ENCODE measurements at regions not wholly inside any gene's neighbourhood (a gene's known extent, or its start where the extent isn't known, plus 50 kb on each side); places are given as distances from the start of the nearest gene placed in this dataset.

DNA sequence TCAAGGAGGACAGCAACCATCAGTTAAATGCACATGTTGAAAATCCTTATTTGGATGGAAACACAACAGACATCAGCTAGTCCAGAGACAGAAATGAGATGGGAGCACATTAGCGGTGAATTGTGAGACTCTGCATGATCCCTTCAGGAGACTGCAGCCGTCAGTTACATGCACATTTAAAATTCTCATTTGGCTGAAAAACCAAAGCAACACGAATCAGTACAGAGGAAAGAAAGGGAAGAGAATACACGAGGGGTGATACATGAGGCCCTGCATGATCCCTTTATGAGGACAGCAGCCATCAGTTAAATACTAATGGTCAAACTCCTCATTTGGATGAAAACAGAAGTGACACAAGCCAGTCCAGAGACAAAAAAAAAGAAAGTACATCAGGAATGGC, 123.4 kb downstream of the PTPRS start:
- H3K4me1 ChIP-seq (ENCODE audit: control insufficient read depth in 2 of 2, insufficient read depth in 2 of 2, low read length in 2 of 2) = no peaks in the 10 kb centered on the region
- H3K9me3 ChIP-seq (ENCODE audit: control insufficient read depth in 2 of 3, low read length in 3 of 3) = no peaks in the 10 kb centered on the region
- H3K27ac ChIP-seq (ENCODE audit: low read depth, low read length) = no peak overlapping the region
- peaks cover 0 to 4% (median 0%) of the 10 kb centered on the region in 7 donors for H3K4me1 Mint-ChIP-seq
- ATAC-seq (no peak), DNase-seq (no peak)
- H3K36me3 ChIP-seq (ENCODE audit: control insufficient read depth in 2 of 3, insufficient read depth in 3 of 3, low read length in 3 of 3) = no peaks in the 10 kb centered on the region
- no peaks in the 10 kb centered on the region for H3K27me3 ChIP-seq (ENCODE audit: control insufficient read depth in 2 of 2, insufficient read depth in 2 of 2, low read length in 2 of 2)
- no peaks in the 10 kb centered on the region for H3K27me3 Mint-ChIP-seq
- POLR2A ChIA-PET = no interaction called here
- intact Hi-C loops (cut with micrococcal nuclease) = no loop called here
- H3K4me3 Mint-ChIP-seq = no peak overlapping the region
- H3K9me3 Mint-ChIP-seq = peaks cover 0 to 2% (median 0%) of the 10 kb centered on the region in 11 donors
- H3K4me3 ChIP-seq (ENCODE audit: low read length) = no peak overlapping the region
- no peak overlapping the region for H3K27ac Mint-ChIP-seq
- CTCF ChIA-PET = interaction anchor here (0.6 kb wide), 1 partner anchor 67 kb away, joined by 3 read pairs; no protein-coding TSS in a partner anchor
- H3K36me3 Mint-ChIP-seq = peaks cover 0 to 42% (median 13%) of the 10 kb centered on the region in 5 donors

DNA sequence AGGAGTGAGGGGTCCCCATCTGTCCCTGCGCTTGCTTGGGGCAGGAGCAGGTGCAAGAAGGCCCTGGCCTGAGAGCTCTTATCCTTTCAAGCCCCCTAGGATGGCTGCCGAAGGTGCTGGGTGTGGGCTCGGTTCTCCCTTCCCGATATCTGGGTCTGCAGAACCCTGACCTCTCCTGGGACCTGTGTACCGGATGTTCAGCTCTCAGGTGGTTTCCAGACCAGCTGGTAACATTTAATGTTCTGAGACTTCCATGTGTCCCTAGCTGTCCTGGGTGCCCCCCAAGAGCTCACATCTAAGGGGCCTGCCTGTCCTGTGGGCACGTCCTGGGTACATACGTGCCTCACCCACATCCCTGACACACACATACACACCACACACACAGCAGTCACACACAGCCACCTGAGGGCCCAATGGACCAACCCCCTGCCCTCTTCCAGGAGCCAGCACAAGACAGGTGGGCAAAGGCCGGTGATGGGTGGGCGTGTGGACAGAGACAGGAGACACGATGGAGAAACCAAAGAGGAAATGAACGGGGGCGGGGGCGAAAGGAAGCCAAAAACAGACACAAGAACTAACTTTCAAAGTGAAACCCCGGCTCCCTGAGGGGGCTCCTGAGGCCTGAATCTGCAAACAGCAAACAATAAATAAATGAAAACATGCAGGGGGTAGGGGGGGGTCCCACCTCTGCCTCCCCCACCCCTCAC, 124.3 kb downstream of the PTPRS start:
- ChIA-PET POLR2A (no interaction called here), CTCF (interaction anchor here (0.6 kb wide), 1 partner anchor 67 kb away, joined by 3 read pairs; no protein-coding TSS in a partner anchor)
- no peaks in the 10 kb centered on the region for H3K36me3 ChIP-seq (ENCODE audit: control insufficient read depth in 2 of 3, insufficient read depth in 3 of 3, low read length in 3 of 3)
- H3K27ac ChIP-seq (ENCODE audit: low read depth, low read length) = no peak overlapping the region
- no peak overlapping the region for H3K4me3 ChIP-seq (ENCODE audit: low read length)
- Mint-ChIP-seq H3K9me3 (peaks cover 0 to 2% (median 0%) of the 10 kb centered on the region in 11 donors), H3K36me3 (peaks cover 0 to 37% (median 16%) of the 10 kb centered on the region in 5 donors), H3K27me3 (no peaks in the 10 kb centered on the region), H3K4me3 (no peak overlapping the region), H3K27ac (peak overlapping the region in 1 of 9 donors; percentile 62), H3K4me1 (peaks cover 0 to 4% (median 0%) of the 10 kb centered on the region in 7 donors)
- intact Hi-C loops (cut with micrococcal nuclease) = no loop called here
- ATAC-seq (no peak), DNase-seq (no peak)
- no peaks in the 10 kb centered on the region for H3K27me3 ChIP-seq (ENCODE audit: control insufficient read depth in 2 of 2, insufficient read depth in 2 of 2, low read length in 2 of 2)
- H3K4me1 ChIP-seq (ENCODE audit: control insufficient read depth in 2 of 2, insufficient read depth in 2 of 2, low read length in 2 of 2) = no peaks in the 10 kb centered on the region
- peaks cover 0 to under 1% (median 0%) of the 10 kb centered on the region in 3 experiments for H3K9me3 ChIP-seq (ENCODE audit: control insufficient read depth in 2 of 3, low read length in 3 of 3)

DNA sequence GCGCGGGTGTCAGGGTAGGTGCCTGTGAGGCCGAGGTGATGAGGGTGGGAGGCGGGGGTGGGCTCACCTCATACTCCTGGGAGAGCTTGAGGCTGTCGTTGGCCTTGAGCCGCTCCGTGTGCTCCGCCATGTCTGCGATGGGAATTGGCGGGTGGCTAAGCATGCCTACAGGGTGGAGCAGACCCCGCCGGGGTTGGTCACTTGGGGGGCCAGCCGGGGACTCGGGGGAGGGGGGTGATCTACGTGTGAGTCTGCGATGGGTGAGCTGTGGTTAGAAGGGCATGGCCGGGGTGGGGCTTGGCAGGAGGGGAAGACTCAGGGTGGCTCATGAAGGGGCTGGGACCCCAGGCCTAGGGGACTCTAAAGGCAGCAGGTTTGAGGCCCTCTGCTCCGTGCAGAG, 125.2 kb downstream of the PTPRS start:
- H3K4me1 ChIP-seq (ENCODE audit: control insufficient read depth in 2 of 2, insufficient read depth in 2 of 2, low read length in 2 of 2) = no peaks in the 10 kb centered on the region
- H3K4me1 Mint-ChIP-seq = peaks cover 0 to 4% (median 0%) of the 10 kb centered on the region in 7 donors
- H3K27me3 Mint-ChIP-seq = no peaks in the 10 kb centered on the region
- ATAC-seq = no peak
- CTCF ChIA-PET = no interaction called here
- H3K27me3 ChIP-seq (ENCODE audit: control insufficient read depth in 2 of 2, insufficient read depth in 2 of 2, low read length in 2 of 2) = no peaks in the 10 kb centered on the region
- H3K27ac Mint-ChIP-seq = no peak overlapping the region
- H3K9me3 ChIP-seq (ENCODE audit: control insufficient read depth in 2 of 3, low read length in 3 of 3) = peaks cover 0 to 4% (median 0%) of the 10 kb centered on the region in 3 experiments
- intact Hi-C loops (cut with micrococcal nuclease) = no loop called here
- H3K4me3 ChIP-seq (ENCODE audit: low read length) = no peak overlapping the region
- no peak overlapping the region for H3K4me3 Mint-ChIP-seq
- no peak for DNase-seq
- H3K27ac ChIP-seq (ENCODE audit: low read depth, low read length) = no peak overlapping the region
- H3K36me3 Mint-ChIP-seq = peaks cover 0 to 38% (median 21%) of the 10 kb centered on the region in 5 donors
- POLR2A ChIA-PET = no interaction called here
- no peaks in the 10 kb centered on the region for H3K36me3 ChIP-seq (ENCODE audit: control insufficient read depth in 2 of 3, insufficient read depth in 3 of 3, low read length in 3 of 3)
- peaks cover 0 to 6% (median 0%) of the 10 kb centered on the region in 11 donors for H3K9me3 Mint-ChIP-seq

DNA sequence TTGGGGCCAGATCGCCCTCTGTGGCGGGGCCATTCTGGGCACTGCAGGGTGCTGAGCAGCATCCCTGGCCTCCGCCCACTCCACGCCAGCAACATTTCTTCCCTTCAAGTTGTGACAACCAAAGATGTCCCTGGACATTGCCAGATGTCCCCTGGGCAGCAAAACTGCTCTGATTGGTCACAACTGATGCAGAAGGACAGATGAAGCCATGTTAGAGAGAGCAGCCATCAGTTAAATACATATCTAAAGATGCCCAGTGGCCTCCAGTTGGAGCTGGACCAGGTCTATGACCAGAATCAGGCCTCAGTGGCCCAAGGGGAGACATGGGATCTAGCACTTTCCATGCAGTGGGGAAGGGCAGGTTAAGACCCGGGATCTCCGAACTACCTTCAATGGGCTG, 125.7 kb downstream of the PTPRS start:
- Histone ChIP-seq H3K27me3 (ENCODE audit: control insufficient read depth in 2 of 2, insufficient read depth in 2 of 2, low read length in 2 of 2) (no peaks in the 10 kb centered on the region), H3K4me1 (ENCODE audit: control insufficient read depth in 2 of 2, insufficient read depth in 2 of 2, low read length in 2 of 2) (no peaks in the 10 kb centered on the region), H3K4me3 (ENCODE audit: low read length) (no peak overlapping the region), H3K36me3 (ENCODE audit: control insufficient read depth in 2 of 3, insufficient read depth in 3 of 3, low read length in 3 of 3) (no peaks in the 10 kb centered on the region), H3K27ac (ENCODE audit: low read depth, low read length) (no peak overlapping the region), H3K9me3 (ENCODE audit: control insufficient read depth in 2 of 3, low read length in 3 of 3) (peaks cover 0 to 4% (median 0%) of the 10 kb centered on the region in 3 experiments)
- peaks cover 0 to 6% (median 0%) of the 10 kb centered on the region in 11 donors for H3K9me3 Mint-ChIP-seq
- POLR2A ChIA-PET = no interaction called here
- H3K27me3 Mint-ChIP-seq = no peaks in the 10 kb centered on the region
- H3K4me3 Mint-ChIP-seq = no peak overlapping the region
- H3K4me1 Mint-ChIP-seq = peaks cover 0 to 4% (median 0%) of the 10 kb centered on the region in 7 donors
- peaks cover 0 to 37% (median 21%) of the 10 kb centered on the region in 5 donors for H3K36me3 Mint-ChIP-seq
- DNase-seq (no peak), ATAC-seq (no peak)
- CTCF ChIA-PET = no interaction called here
- H3K27ac Mint-ChIP-seq = no peak overlapping the region
- intact Hi-C loops (cut with micrococcal nuclease) = no loop called here

DNA sequence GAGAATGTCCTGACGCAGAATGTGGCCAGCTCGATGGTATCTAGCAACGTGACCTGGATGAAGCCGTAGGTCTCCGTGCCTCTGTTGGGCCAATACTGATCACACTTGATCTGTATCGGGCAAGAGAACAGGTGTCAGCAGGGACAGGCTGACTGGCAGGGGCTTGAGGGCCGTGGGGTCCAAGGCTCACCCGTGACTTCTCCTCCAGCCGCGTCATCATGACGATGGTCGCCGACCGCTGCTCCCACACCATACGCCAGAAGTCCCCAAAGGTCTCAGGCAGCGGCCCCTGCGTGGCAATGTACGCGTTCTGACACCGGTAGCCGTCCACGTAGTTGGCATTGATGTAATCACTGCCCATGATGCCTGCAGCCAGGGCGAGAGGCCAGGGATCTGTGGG, 126.2 kb downstream of the PTPRS start:
- H3K4me1 ChIP-seq (ENCODE audit: control insufficient read depth in 2 of 2, insufficient read depth in 2 of 2, low read length in 2 of 2) = no peaks in the 10 kb centered on the region
- no peaks in the 10 kb centered on the region for H3K27me3 Mint-ChIP-seq
- H3K27ac ChIP-seq (ENCODE audit: low read depth, low read length) = no peak overlapping the region
- ATAC-seq (no peak), DNase-seq (no peak)
- H3K9me3 ChIP-seq (ENCODE audit: control insufficient read depth in 2 of 3, low read length in 3 of 3) = peaks cover 0 to 4% (median 0%) of the 10 kb centered on the region in 3 experiments
- CTCF ChIA-PET = no interaction called here
- H3K36me3 ChIP-seq (ENCODE audit: control insufficient read depth in 2 of 3, insufficient read depth in 3 of 3, low read length in 3 of 3) = no peaks in the 10 kb centered on the region
- no peaks in the 10 kb centered on the region for H3K27me3 ChIP-seq (ENCODE audit: control insufficient read depth in 2 of 2, insufficient read depth in 2 of 2, low read length in 2 of 2)
- H3K4me1 Mint-ChIP-seq = peaks cover 0 to 4% (median 0%) of the 10 kb centered on the region in 7 donors
- H3K36me3 Mint-ChIP-seq = peaks cover 0 to 37% (median 18%) of the 10 kb centered on the region in 5 donors
- POLR2A ChIA-PET = no interaction called here
- intact Hi-C loops (cut with micrococcal nuclease) = no loop called here
- peaks cover 0 to 6% (median 0%) of the 10 kb centered on the region in 11 donors for H3K9me3 Mint-ChIP-seq
- no peak overlapping the region for H3K4me3 Mint-ChIP-seq
- H3K4me3 ChIP-seq (ENCODE audit: low read length) = no peak overlapping the region
- H3K27ac Mint-ChIP-seq = no peak overlapping the region

DNA sequence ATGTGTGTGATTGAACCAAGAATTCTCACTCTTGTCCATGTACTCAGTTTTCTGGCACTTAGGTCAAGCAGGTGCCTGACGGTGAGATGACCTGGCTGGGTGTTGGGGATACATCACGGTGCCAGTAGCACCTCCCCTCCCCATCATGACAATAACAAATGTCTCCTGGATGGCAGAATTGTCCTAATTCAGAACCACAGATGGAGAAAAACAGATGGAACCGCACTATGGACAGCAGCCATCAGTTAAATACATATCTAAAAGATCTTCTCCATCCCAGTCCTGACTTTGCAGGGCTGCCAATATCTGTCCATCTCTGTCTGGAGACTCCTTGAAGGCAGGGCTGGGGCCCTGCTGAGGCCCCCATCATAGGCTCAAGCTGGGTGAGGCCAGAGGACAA, 126.9 kb downstream of the PTPRS start:
- Histone ChIP-seq H3K36me3 (ENCODE audit: control insufficient read depth in 2 of 3, insufficient read depth in 3 of 3, low read length in 3 of 3) (no peaks in the 10 kb centered on the region), H3K4me1 (ENCODE audit: control insufficient read depth in 2 of 2, insufficient read depth in 2 of 2, low read length in 2 of 2) (no peaks in the 10 kb centered on the region), H3K27ac (ENCODE audit: low read depth, low read length) (no peak overlapping the region), H3K27me3 (ENCODE audit: control insufficient read depth in 2 of 2, insufficient read depth in 2 of 2, low read length in 2 of 2) (no peaks in the 10 kb centered on the region), H3K9me3 (ENCODE audit: control insufficient read depth in 2 of 3, low read length in 3 of 3) (peaks cover 0 to 4% (median 0%) of the 10 kb centered on the region in 3 experiments), H3K4me3 (ENCODE audit: low read length) (no peak overlapping the region)
- Mint-ChIP-seq H3K4me1 (peaks cover 0 to 4% (median 0%) of the 10 kb centered on the region in 7 donors), H3K36me3 (peaks cover 0 to 32% (median 17%) of the 10 kb centered on the region in 5 donors), H3K27ac (no peak overlapping the region), H3K9me3 (peaks cover 0 to 6% (median 0%) of the 10 kb centered on the region in 11 donors), H3K4me3 (no peak overlapping the region), H3K27me3 (no peaks in the 10 kb centered on the region)
- no peak for DNase-seq
- ChIA-PET CTCF (no interaction called here), POLR2A (no interaction called here)
- ATAC-seq = no peak
- intact Hi-C loops (cut with micrococcal nuclease) = no loop called here

DNA sequence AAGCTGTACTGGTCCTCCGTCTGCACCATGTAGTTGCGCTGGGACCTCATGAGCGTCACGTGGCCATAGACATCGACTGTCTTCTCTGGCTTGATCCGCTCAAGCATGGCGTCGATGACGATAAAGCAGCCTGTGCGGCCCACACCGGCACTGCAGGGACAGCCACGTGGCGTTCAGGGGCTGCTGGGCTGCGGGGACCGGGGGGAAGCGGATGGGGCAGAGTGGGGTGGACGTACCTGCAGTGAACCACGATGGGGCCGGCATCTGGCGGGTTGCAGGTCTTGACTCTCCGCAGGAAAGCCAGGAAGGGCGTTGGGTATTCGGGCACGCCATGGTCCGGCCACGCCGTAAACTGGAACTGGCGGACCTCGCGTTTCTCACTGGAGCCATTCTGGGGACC, 128.5 kb downstream of the PTPRS start:
- CTCF ChIA-PET = no interaction called here
- Mint-ChIP-seq H3K9me3 (peaks cover 0 to 6% (median 0%) of the 10 kb centered on the region in 11 donors), H3K4me1 (peaks cover 0 to 4% (median 0%) of the 10 kb centered on the region in 7 donors), H3K4me3 (no peak overlapping the region), H3K27me3 (no peaks in the 10 kb centered on the region), H3K36me3 (peaks cover 0 to 31% (median 16%) of the 10 kb centered on the region in 5 donors), H3K27ac (no peak overlapping the region)
- POLR2A ChIA-PET = no interaction called here
- no peak for ATAC-seq
- intact Hi-C loops (cut with micrococcal nuclease) = no loop called here
- H3K27me3 ChIP-seq (ENCODE audit: control insufficient read depth in 2 of 2, insufficient read depth in 2 of 2, low read length in 2 of 2) = no peaks in the 10 kb centered on the region
- H3K36me3 ChIP-seq (ENCODE audit: control insufficient read depth in 2 of 3, insufficient read depth in 3 of 3, low read length in 3 of 3) = no peaks in the 10 kb centered on the region
- no peak overlapping the region for H3K27ac ChIP-seq (ENCODE audit: low read depth, low read length)
- no peak overlapping the region for H3K4me3 ChIP-seq (ENCODE audit: low read length)
- DNase-seq = no peak
- H3K9me3 ChIP-seq (ENCODE audit: control insufficient read depth in 2 of 3, low read length in 3 of 3) = peaks cover 0 to 4% (median 0%) of the 10 kb centered on the region in 3 experiments
- no peaks in the 10 kb centered on the region for H3K4me1 ChIP-seq (ENCODE audit: control insufficient read depth in 2 of 2, insufficient read depth in 2 of 2, low read length in 2 of 2)
